ENCODE measurements at regions not wholly inside any gene's neighbourhood (a gene's known extent, or its start where the extent isn't known, plus 50 kb on each side); places are given as distances from the start of the nearest gene placed in this dataset.

GRCh38 chr3:43854283-43854682 is 163.5 kb downstream of the ABHD5 start:
- no peak for DNase-seq
- H3K4me1 ChIP-seq = no peaks in the 10 kb centered on the region
- H3K9me3 ChIP-seq = no peaks in the 10 kb centered on the region
- H3K36me3 ChIP-seq = no peaks in the 10 kb centered on the region
- no peak overlapping the region for H3K27ac ChIP-seq
- no peaks in the 10 kb centered on the region for H3K27me3 ChIP-seq
- H3K9ac ChIP-seq (ENCODE audit: low read depth in 2 of 2, low read length in 2 of 2) = no peak overlapping the region
- intact Hi-C loops (cut with DNase I) = loop anchor here (5.0 kb wide), 1 partner anchor 343 kb away; no protein-coding TSS in a partner anchor
- H3K4me3 ChIP-seq = no peak overlapping the region
- TF ChIP-seq CTCF (IDR thresholded peaks at IDR 0.05) = no peak

GRCh38 chr3:43854916-43855315 is 164.2 kb downstream of the ABHD5 start:
- Histone ChIP-seq H3K4me1 (no peaks in the 10 kb centered on the region), H3K9me3 (no peaks in the 10 kb centered on the region), H3K9ac (ENCODE audit: low read depth in 2 of 2, low read length in 2 of 2) (no peak overlapping the region), H3K4me3 (no peak overlapping the region), H3K27me3 (no peaks in the 10 kb centered on the region), H3K27ac (no peak overlapping the region), H3K36me3 (no peaks in the 10 kb centered on the region)
- TF ChIP-seq CTCF (IDR thresholded peaks at IDR 0.05) = no peak
- DNase-seq = no peak
- intact Hi-C loops (cut with DNase I) = loop anchor here (5.0 kb wide), 1 partner anchor 342 kb away; no protein-coding TSS in a partner anchor

GRCh38 chr3:43855674-43856299 is 165.0 kb downstream of the ABHD5 start:
- Histone ChIP-seq H3K27ac (no peak overlapping the region), H3K9ac (ENCODE audit: low read depth in 2 of 2, low read length in 2 of 2) (no peak overlapping the region), H3K9me3 (no peaks in the 10 kb centered on the region), H3K4me1 (no peaks in the 10 kb centered on the region), H3K36me3 (no peaks in the 10 kb centered on the region), H3K4me3 (no peak overlapping the region), H3K27me3 (no peaks in the 10 kb centered on the region)
- peak; percentile 53 for TF ChIP-seq CTCF (IDR thresholded peaks at IDR 0.05)
- intact Hi-C loops (cut with DNase I) = no loop called here
- peak; percentile 72 for DNase-seq

DNA sequence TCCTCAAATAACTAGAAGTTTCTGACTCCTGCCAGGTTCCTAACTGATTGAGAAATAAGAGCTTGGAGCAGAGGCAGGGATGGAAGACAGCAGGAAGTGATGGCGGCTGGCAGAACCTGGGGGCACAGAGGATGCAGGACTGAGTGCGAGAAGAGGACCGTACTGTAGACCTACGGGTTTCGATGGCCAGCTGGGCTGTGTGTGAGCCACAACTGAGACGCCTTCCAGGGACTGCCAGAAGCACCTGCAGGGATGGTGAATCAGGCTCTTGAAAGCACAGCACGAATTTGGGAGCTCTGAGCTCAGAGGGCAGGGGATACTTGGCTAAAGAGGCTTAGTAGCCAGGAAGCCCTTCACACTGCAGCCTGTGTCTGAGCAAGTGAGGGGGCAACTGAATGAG is 165.6 kb downstream of the ABHD5 start:
- intact Hi-C loops (cut with DNase I) = no loop called here
- TF ChIP-seq CTCF (IDR thresholded peaks at IDR 0.05) = no peak
- no peak for DNase-seq
- Histone ChIP-seq H3K4me3 (no peak overlapping the region), H3K36me3 (no peaks in the 10 kb centered on the region), H3K9ac (ENCODE audit: low read depth in 2 of 2, low read length in 2 of 2) (no peak overlapping the region), H3K27me3 (no peaks in the 10 kb centered on the region), H3K27ac (no peak overlapping the region), H3K4me1 (no peaks in the 10 kb centered on the region), H3K9me3 (no peaks in the 10 kb centered on the region)

GRCh38 chr3:43856761-43857160 is 166.0 kb downstream of the ABHD5 start:
- H3K27me3 ChIP-seq = no peaks in the 10 kb centered on the region
- H3K9me3 ChIP-seq = no peaks in the 10 kb centered on the region
- TF ChIP-seq CTCF (IDR thresholded peaks at IDR 0.05) = no peak
- H3K4me1 ChIP-seq = no peaks in the 10 kb centered on the region
- no peaks in the 10 kb centered on the region for H3K36me3 ChIP-seq
- no peak overlapping the region for H3K9ac ChIP-seq (ENCODE audit: low read depth in 2 of 2, low read length in 2 of 2)
- DNase-seq = no peak
- no peak overlapping the region for H3K4me3 ChIP-seq
- intact Hi-C loops (cut with DNase I) = no loop called here
- H3K27ac ChIP-seq = no peak overlapping the region

All from colonic mucosa (tissue), 4 donors.